ENCODE measurements at regions not wholly inside any gene's neighbourhood (a gene's known extent, or its start where the extent isn't known, plus 50 kb on each side); places are given as distances from the start of the nearest gene placed in this dataset.

DNA sequence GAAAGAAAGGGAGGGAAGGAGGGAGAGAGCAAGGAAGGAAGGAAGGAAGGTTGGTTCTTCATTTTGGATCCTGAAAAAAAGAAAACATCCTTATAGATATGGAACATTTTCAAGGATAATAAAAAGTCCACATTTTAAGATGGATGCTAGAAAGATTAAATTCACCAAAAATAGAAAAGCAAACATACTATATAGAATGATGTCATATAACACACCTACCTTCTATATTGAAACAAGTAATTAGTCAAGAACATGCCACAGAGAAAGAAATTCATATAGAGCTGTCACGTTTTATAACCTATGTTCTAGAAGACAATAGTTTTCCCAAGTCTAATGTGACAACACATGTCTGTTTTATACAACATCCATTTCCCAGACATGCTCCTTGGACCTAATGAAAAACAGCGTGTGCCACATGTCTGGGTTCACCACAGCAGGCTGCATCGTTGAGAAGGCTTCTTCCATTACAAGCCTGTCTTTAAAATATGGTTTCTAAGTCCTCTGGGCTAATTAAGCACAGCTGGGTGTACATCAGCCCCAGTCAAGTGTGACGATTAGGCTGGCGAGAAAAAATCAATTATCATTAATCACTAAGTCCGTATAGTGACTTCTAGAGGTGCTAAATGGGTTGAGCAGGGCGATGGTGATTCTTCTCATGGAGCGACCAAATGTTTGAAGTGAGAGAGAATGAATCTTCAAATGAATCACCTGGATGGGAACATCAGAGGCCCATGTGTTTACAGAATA lies 301.8 kb downstream of the TLE1 start:
- peak; percentile 50 for DNase-seq

DNA sequence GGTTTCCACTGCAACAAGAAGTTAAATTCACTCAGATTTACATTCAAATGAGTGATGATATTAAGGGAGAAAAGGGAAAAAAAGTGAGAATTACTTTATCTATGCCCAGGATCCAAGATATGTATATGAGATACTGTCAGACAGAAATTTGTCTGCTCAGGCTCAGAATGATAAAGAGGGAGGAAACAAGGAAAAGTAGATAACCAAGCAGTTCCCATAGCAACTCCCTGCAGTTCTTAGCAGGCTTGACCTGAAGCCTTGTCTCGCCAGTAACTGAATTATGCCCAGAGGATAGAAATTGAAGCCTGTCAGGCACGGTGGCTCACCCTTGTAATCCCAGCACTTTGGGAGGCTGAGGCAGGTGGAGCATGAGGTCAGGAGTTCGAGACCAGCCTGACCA lies 304.4 kb downstream of the TLE1 start:
- DNase-seq: no peak

DNA sequence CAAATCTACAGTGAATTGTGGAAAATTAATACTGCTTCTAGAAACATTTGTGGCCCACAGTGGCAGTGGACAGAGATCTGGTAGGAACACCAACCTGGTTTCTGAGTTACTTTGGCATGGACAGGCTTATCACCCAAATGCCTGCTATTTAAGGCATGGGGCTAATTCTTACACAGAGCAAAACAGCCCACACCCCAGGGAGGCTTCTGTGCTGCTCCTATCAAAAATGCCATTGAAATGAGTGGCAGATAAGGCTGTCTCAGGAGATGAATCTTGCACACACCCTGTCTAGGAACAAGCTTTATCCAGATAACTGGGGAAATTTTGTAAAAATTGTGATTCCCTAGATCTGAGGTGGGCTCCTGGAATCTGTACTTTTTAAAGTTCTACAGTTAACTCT lies 307.1 kb downstream of the TLE1 start:
- DNase-seq: no peak

DNA sequence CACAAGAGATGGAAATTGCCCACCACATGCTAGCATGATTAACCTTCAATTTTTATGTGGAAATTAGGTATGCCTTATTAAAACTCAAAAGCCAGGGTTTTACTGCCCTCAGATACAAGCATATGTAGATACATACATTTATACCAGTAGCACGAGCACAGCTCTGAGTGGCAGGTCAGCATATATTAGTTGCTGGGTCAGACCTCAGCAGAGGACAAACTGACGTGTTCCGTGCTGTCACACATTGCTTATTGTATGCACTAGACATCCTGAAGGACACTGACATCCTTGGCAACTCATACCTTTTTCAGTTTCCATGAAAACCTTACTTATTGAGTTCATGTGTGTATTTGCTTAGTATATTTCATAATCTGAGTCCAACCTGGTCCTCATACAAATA lies 307.7 kb downstream of the TLE1 start:
- DNase-seq: no peak

GRCh38 chr9:81380504-81381359 lies 308.6 kb downstream of the TLE1 start:
- DNase-seq: no peak

DNA sequence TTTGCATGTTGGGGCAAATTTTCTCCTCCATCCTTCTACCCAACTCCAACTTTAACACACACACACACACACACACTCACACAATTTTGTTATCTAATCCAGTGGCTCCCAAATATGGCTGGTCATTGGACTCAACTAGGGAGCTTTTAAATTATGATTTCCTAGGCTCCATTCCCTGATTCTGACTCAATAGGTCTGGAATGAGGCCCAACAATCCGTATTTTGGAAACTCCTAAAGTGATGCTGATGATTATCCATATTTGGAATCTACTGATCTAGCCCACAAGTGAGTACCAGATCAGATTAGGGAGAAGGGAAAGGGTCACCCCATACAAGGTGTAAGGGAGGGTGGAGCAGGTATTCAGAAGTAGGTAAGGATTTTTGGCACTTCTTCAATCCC lies 309.7 kb downstream of the TLE1 start:
- no peak for DNase-seq

DNA sequence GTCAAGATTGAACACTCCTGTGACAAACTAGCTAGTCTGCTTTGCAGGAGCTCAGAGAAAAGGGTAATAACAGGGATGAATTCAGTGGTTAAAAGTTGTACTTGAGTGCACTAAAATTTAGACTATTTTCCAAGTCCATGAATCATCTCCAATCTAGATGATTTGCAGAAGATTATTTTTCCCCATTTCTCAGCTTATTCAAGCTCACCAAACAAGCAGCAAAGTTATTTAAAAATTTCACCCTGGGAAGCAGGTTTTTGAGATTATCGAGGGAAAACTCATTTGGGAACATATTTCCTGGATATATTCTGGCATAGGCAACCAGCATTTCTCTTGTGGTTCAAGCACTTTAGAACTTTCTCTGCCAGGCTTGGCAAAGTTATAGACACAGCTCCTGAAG lies 311.4 kb downstream of the TLE1 start:
- DNase-seq: no peak

- DNase-seq: no peak
Measured at GRCh38 chr9:81377320-81377719, 312.0 kb downstream of the TLE1 start.

DNA sequence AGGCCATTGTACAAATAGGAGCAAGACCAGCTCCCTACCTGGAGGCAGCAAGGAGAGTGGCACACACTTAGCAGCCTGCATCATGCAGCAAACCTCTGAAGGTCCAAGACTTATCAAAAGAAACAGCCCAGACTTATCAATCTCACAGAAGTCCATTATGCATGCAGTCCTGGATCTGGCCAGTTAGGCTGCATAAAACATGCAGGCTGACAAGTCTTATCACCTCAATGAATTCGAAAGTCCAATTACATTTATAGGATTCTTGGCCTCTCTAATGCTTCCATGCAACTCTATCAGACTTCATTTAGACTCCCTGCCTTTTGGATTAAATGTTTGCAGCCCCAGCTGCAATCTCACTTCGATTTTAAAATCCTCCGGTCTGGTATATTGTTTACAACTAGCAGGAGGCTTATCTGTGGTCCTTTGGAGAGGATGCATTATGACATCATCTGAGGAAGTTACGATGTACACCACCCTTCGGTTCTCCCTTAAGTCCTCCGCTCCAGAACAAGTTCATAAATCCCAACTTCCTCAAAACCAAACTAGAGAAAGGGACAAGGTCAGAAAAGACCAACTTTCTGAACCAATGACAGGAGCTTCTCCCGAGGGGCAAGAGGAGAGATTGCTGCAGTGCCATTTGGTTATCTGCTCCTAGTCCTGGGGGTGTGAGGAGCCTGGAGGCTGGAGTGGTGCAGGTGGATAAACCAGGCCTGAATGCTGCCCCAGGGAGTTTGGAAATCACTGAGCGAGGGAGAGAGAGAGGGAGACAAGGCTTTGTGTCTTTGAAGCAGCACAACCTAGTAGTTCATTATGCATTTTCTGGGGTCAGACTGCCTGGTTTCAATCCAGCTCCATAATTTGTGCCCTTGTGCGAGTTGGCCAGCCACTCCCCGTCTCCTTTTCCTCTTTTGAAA lies 313.9 kb downstream of the TLE1 start:
- no peak for DNase-seq

- DNase-seq: no peak
Measured at GRCh38 chr9:81374459-81375186, 314.7 kb downstream of the TLE1 start.

DNA sequence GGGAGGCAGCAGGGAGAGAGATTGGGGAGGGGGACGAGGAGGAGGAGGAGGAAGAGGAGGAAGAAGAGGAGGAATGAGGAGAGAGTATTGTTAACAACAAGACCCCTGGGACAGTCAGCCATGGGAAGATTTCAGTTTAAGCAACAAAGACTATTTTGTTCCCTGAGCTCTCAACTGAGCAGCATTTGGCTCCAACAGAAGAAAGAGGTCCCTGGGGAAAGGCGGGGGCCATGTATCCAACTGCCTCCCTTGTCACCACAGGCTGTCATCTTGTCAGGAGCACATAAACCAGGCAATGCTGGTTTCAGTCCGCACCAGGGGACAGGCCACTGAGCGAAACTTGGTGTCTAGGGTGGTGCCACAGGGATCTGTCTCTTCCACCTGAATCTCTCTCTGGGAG lies 316.1 kb downstream of the TLE1 start:
- no peak for DNase-seq

DNA sequence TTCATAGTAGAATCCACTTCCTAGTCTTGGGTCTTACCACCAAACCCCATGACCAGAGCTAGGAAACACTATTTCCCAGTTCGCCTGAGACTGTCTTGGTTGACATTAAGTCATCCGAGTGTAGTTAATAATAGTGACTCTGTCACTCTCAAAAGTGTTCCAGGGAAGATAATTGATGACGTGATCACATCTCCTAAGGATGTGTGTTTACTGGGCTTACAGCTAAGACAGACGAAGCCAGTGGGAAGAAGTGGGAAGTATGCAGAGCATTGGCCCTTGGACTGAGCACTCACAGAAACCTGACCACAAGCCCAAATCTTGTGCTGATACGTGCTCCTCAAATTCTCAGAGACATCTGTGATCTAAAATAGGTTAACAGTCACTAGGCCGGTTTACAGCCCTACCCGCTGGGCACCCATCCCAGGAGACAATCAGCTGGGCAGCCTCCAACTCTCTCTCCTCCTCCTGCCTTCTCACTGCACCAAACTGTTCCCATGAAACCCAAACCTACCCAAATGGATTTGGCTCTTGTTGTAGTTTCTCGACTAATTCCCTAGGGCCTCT lies 316.6 kb downstream of the TLE1 start:
- no peak for DNase-seq

- DNase-seq: no peak
Measured at GRCh38 chr9:81371824-81372223, 317.5 kb downstream of the TLE1 start.

GRCh38 chr9:81370650-81371049 lies 318.7 kb downstream of the TLE1 start:
- no peak for DNase-seq

DNA sequence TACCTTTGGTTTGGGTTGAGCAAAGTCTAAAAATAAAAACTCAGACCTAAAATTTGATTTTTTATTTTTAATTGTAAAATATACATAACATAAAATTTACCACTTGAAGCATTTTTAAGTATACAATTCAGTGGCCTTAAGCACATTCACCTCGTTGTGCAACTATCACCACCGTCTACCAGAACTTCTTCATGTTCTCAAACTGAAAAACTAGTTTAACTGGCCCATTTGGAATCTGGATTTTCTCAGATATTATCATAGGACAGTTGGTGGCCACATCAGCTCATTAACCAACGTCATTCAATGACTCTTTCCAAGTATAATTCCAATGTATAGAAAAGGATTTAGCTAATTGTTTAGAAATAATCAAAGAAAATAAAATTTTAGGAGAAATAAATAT lies 319.3 kb downstream of the TLE1 start:
- DNase-seq: no peak

GRCh38 chr9:81369121-81369520 lies 320.2 kb downstream of the TLE1 start:
- no peak for DNase-seq

DNA sequence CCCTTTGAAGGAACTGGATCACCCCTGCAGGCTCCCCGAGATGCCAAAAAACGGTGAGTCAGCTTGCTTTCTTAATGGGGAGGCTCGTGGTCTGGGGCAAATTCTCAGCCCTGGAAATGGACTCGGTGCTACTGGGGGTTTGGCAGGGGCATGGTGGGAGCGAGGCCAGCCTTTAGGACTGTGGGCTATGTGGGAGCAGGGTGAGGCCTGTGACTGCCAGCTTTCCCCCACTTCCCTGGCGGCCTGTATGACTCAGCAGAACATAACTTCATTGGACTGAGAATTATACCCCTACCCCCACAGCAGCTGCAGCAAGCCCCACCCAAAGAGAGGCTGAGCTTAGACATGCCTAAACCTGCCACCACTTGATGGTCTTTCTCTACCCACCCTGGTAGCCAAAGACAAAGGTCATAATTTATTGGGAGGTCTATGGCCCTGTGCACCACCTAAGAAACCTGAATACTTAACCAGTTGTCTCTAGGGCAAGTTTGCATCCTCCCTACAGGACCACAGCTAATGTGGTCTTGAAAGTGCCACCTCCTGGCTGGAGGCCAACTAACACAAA lies 325.3 kb downstream of the TLE1 start:
- DNase-seq: no peak

DNA sequence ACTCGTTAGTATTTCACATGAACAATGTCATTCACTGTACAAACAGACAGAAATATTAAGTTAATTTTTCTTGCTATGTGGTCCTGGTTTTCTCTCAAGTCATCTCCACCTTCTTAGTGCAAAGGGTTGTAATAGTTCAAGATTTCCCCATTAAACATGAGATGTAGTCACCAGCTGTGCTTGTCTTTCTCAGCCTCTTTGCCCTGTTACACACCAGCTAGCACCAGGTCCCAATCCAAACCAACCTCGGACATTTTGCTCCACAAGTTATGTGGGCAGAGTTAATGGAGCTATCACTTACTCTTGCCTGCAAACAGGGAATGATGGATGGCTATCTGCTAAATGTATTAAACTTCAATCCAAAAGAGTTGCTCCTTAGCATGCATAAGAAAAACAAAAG lies 328.1 kb downstream of the TLE1 start:
- no peak for DNase-seq

- DNase-seq: no peak
Measured at GRCh38 chr9:81351166-81351565, 338.2 kb downstream of the TLE1 start.

DNA sequence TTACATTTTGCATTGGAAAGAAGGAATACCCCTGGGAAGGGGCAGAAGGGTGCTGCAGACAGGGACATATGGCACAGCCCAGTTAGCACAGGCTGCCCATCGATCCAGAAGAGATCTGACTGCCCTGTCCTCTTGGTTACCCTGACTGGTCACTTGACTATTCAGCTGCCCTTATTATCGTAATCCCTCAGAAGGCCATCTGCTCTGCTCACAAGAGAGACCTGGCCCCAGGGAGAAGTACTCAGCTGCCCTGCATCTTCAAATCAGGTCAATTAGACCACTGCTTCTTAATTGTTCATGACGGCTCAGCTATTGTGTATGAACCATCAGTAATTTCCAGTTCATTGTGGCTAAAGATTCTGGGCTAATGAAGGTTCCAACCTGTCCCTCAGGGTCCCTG lies 345.0 kb downstream of the TLE1 start:
- peak; percentile 63 for DNase-seq

DNA sequence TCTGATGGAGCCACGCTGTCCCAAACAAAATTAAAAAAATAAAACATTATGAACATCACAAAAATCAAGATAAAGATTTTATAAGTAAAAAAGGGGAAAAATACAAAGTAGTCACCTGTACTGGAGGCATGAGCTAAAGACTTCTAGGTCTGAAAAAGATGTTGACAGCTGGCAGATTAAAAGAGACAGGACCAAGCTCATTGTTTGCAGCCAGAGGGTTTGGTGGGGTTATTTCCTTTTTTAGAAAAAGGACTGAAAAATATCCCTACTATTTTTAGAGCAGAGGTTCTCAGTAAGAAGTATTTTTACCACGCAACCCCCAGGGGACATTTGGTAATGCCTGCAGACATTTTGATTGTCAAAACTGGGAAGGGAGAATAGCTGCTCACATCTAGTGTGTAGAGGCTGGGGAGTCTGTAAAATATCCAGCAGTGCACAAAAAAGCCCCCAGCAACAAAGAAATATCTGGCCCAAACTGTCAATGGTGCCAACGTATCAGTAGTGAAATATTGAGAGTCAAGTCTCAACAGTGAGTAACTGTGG lies 353.4 kb downstream of the TLE1 start:
- DNase-seq: no peak

- DNase-seq: no peak
Measured at GRCh38 chr9:81321551-81321950, 367.8 kb downstream of the TLE1 start.
